CD4-positive, alpha-beta T cell (primary cell): ENCODE measurements at regions not wholly inside any gene's neighbourhood (a gene's known extent, or its start where the extent isn't known, plus 50 kb on each side); places are given as distances from the start of the nearest gene placed in this dataset.

Experiments used
- ATAC-seq: fragments of 200-7000 bp; cut with Tn5 transposase; one replicate; pipeline ENCODE4 v1.10.0; 2022; ENCODE audit warnings: mild to moderate bottlenecking; ENCODE audit not compliant: poor library complexity
- CTCF ChIA-PET: fragments of 350-600 bp; sonication (Branson Sonifier 250); formaldehyde crosslinking; loops from one replicate; lab custom pipeline; 2021; ENCODE audit warnings: antibody characterized with exemption, inconsistent platforms; lab: Charles Lee
- POLR2A ChIA-PET: fragments of 350-600 bp; sonication (Branson Sonifier 250); formaldehyde crosslinking; loops from one replicate; lab custom pipeline; 2021; ENCODE audit warnings: antibody characterized with exemption, inconsistent platforms; lab: Charles Lee
- DNase-seq, 14 experiments: peaks; one replicate each; pipeline ENCODE4 v3.0.0-alpha.2; 2013 to 2020; ENCODE audit warnings: mixed read lengths in 2 of 14
- H3K27ac ChIP-seq, 2 donors: one replicate each; pipeline versions ENCODE4 v1.5.1 to v1.7.0; 2013; ENCODE audit warnings: low read length in 2 of 2, low read depth in 1 of 2, mild to moderate bottlenecking in 1 of 2
- H3K27me3 ChIP-seq, 2 experiments: 1 replicate in 1 of 2; 2 replicates in 1 of 2; pipeline versions ENCODE4 v1.6.1 to v1.7.0; 2013; ENCODE audit warnings: low read length in 2 of 2, control low read depth in 1 of 2, mild to moderate bottlenecking in 1 of 2, moderate library complexity in 1 of 2; ENCODE audit not compliant: insufficient read depth in 2 of 2, control insufficient read depth in 1 of 2
- H3K36me3 ChIP-seq: one replicate; pipeline ENCODE4 v1.6.1; 2013; ENCODE audit warnings: low read length, control low read depth; ENCODE audit not compliant: insufficient read depth
- H3K4me1 ChIP-seq: one replicate; pipeline ENCODE4 v1.6.1; 2013; ENCODE audit warnings: low read length, control low read depth; ENCODE audit not compliant: insufficient read depth
- H3K4me3 ChIP-seq: one replicate; pipeline ENCODE4 v1.5.1; 2013; ENCODE audit warnings: mild to moderate bottlenecking, low read length, moderate library complexity
- H3K9me3 ChIP-seq, 2 experiments: 1 replicate in 1 of 2; 2 replicates in 1 of 2; pipeline versions ENCODE4 v1.6.1 to v1.7.0; 2013; ENCODE audit warnings: low read length in 2 of 2, mild to moderate bottlenecking in 2 of 2, control low read depth in 1 of 2, moderate library complexity in 1 of 2; ENCODE audit not compliant: control insufficient read depth in 1 of 2, insufficient read depth in 1 of 2
- H3K27ac Mint-ChIP-seq: one replicate; pipeline ENCODE4 v1.8.0; 2020; ENCODE audit warnings: mixed read lengths
- H3K27me3 Mint-ChIP-seq: one replicate; pipeline ENCODE4 v1.8.0; 2021; ENCODE audit warnings: mixed read lengths
- H3K36me3 Mint-ChIP-seq: one replicate; pipeline ENCODE4 v1.8.0; 2021; ENCODE audit warnings: low read depth, mixed read lengths
- H3K4me1 Mint-ChIP-seq: one replicate; pipeline ENCODE4 v1.8.0; 2021; ENCODE audit warnings: low read depth, mixed read lengths
- H3K4me3 Mint-ChIP-seq: one replicate; pipeline ENCODE4 v1.8.0; 2020; ENCODE audit warnings: mild to moderate bottlenecking, mixed read lengths
- H3K9me3 Mint-ChIP-seq: one replicate; pipeline ENCODE4 v1.8.0; 2020; ENCODE audit warnings: mixed read lengths
- intact Hi-C, 2 experiments: fragments of 100-400 bp; cut with DNase I in 1 of 2; cut with micrococcal nuclease in 1 of 2; formaldehyde crosslinking; loops; one replicate each; pipeline versions ENCODE4 v1.15.1 to v1.9.0; 2023 to 2025; cut with DNase I, micrococcal nuclease
- TF ChIP-seq, protein P1 (sequence below): fragments of 200-600 bp; IDR thresholded peaks from one replicate; pipeline ENCODE4 v1.8.0; 2022; ENCODE audit warnings: antibody characterized with exemption, mild to moderate bottlenecking

DNA sequence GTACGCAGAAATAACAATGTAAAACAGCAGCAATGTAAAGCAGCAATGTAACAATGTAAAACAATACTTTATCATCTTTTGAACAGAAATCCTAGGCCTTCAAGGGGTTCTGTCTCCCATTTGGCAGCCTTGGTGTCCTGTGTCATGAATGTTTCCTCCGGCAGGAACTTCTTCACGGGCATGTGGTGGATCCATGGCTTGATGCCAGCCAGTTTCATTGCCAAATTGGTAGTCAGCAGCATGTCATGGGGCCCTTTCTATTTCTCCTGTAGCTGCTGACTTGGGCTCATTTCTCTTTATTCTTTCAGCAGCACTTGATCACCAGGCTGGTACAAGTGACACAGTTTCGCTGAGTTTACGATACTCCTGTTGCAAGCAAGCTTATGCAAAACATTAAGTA lies 275.3 kb downstream of the HTR1A start:
- CTCF ChIA-PET: no interaction called here
- DNase-seq: no peak
- H3K4me3 ChIP-seq: no peak overlapping the region
- H3K4me1 ChIP-seq: no peaks in the 10 kb centered on the region
- ATAC-seq: no peak
- H3K36me3 Mint-ChIP-seq: no peaks in the 10 kb centered on the region
- H3K27me3 ChIP-seq: no peaks in the 10 kb centered on the region
- TF ChIP-seq, protein P1, sequence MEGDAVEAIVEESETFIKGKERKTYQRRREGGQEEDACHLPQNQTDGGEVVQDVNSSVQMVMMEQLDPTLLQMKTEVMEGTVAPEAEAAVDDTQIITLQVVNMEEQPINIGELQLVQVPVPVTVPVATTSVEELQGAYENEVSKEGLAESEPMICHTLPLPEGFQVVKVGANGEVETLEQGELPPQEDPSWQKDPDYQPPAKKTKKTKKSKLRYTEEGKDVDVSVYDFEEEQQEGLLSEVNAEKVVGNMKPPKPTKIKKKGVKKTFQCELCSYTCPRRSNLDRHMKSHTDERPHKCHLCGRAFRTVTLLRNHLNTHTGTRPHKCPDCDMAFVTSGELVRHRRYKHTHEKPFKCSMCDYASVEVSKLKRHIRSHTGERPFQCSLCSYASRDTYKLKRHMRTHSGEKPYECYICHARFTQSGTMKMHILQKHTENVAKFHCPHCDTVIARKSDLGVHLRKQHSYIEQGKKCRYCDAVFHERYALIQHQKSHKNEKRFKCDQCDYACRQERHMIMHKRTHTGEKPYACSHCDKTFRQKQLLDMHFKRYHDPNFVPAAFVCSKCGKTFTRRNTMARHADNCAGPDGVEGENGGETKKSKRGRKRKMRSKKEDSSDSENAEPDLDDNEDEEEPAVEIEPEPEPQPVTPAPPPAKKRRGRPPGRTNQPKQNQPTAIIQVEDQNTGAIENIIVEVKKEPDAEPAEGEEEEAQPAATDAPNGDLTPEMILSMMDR: no peak
- peaks cover 3% of the 10 kb centered on the region for H3K9me3 Mint-ChIP-seq
- H3K4me1 Mint-ChIP-seq: no peaks in the 10 kb centered on the region
- no peak overlapping the region for H3K4me3 Mint-ChIP-seq
- POLR2A ChIA-PET: no interaction called here
- peaks cover 0 to 3% of the 10 kb centered on the region in 2 experiments for H3K9me3 ChIP-seq
- no peak overlapping the region for H3K27ac Mint-ChIP-seq
- H3K27me3 Mint-ChIP-seq: no peaks in the 10 kb centered on the region
- intact Hi-C loops: no loop called here
- no peak overlapping the region for H3K27ac ChIP-seq
- no peaks in the 10 kb centered on the region for H3K36me3 ChIP-seq

DNA sequence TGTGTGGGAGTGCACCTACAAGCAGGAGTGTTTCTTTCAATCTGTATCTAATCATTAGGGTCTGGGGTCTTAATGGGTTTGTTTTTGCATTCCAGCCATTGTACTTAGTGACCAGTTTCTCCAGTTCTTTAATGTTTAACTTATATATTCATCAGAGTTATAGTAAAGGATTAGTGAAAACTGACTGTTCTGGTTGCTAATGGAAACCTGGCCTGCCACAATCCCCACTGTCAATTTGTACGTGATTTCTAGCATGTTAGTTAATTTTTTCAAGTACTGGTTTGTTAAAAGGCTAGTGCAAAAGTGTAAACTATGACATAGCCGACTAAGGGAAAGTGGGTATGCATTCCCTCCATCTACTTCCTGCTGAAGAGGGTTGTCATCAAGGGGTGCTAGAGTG lies 276.1 kb downstream of the HTR1A start:
- Mint-ChIP-seq H3K36me3 (no peaks in the 10 kb centered on the region), H3K4me1 (no peaks in the 10 kb centered on the region), H3K27ac (no peak overlapping the region), H3K27me3 (no peaks in the 10 kb centered on the region), H3K9me3 (peaks cover 3% of the 10 kb centered on the region), H3K4me3 (no peak overlapping the region)
- Histone ChIP-seq H3K4me3 (no peak overlapping the region), H3K27me3 (no peaks in the 10 kb centered on the region), H3K9me3 (peaks cover 0 to 3% of the 10 kb centered on the region in 2 experiments), H3K4me1 (no peaks in the 10 kb centered on the region), H3K27ac (no peak overlapping the region), H3K36me3 (no peaks in the 10 kb centered on the region)
- intact Hi-C loops: no loop called here
- no peak for DNase-seq
- CTCF ChIA-PET: no interaction called here
- POLR2A ChIA-PET: no interaction called here
- TF ChIP-seq, protein P1: no peak
- no peak for ATAC-seq

DNA sequence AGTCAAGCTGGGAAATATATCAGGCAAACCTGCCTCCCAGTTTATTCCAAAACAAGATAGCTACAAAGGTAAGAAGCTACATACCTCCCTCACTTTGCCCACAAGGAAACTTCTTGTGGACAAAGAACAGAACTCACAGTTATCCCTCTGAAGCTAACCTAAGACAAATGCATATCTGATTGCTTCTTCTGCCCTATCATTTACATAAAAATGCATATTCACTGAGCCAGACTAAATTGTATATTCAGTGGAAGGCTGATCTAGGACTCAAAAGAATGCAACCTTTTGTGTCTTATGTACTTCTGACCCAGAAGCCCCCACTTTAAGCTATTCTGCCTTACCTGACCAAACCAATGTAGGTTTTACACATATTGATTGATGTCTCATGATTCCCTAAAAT lies 276.8 kb downstream of the HTR1A start:
- Histone ChIP-seq H3K4me1 (no peaks in the 10 kb centered on the region), H3K4me3 (no peak overlapping the region), H3K36me3 (no peaks in the 10 kb centered on the region), H3K27ac (no peak overlapping the region), H3K9me3 (peaks cover 0 to 3% of the 10 kb centered on the region in 2 experiments), H3K27me3 (no peaks in the 10 kb centered on the region)
- H3K4me1 Mint-ChIP-seq: no peaks in the 10 kb centered on the region
- ChIA-PET CTCF (no interaction called here), POLR2A (no interaction called here)
- H3K36me3 Mint-ChIP-seq: no peaks in the 10 kb centered on the region
- intact Hi-C loops: no loop called here
- no peak overlapping the region for H3K4me3 Mint-ChIP-seq
- ATAC-seq (no peak), DNase-seq (no peak)
- no peaks in the 10 kb centered on the region for H3K27me3 Mint-ChIP-seq
- H3K27ac Mint-ChIP-seq: no peak overlapping the region
- TF ChIP-seq, protein P1: no peak
- H3K9me3 Mint-ChIP-seq: peaks cover 3% of the 10 kb centered on the region
